Choroid plexus epithelial cell (primary cell): ENCODE measurements at regions not wholly inside any gene's neighbourhood (a gene's known extent, or its start where the extent isn't known, plus 50 kb on each side); places are given as distances from the start of the nearest gene placed in this dataset.

ENCODE experiments used
- DNase-seq: peaks from one replicate; pipeline ENCODE4 v3.0.0-alpha.2; 2010; ENCODE audit warnings: low read depth
- H3K4me3 ChIP-seq: 2 replicates; pipeline ENCODE4 v1.5.1; 2011; ENCODE audit warnings: low read depth, mild to moderate bottlenecking, control low read depth, low read length, moderate library complexity
- TF ChIP-seq, protein P1 (sequence below): conservative IDR thresholded peaks from 2 replicates; pipeline ENCODE4 v1.5.1; 2011; ENCODE audit warnings: low read depth, mild to moderate bottlenecking, control low read depth, inconsistent platforms, low read length, moderate library complexity

DNA sequence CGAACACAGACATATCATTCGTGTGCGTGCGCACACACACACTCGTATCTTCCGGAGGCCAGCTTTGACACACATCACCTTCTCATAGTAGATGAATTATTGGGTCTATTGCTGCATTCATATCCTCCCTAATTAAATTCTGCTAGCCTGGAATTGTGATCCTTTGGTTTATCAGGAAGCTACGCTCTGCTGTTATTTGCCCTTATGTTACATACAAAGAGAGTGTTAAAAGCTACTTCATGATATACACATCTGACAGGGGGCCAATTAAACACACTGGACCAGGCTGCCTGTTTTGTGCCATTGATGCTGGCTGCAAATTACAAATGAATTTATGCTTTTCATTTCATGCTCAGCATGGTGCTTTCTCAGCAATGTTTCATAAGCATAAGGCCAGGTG is 252.0 kb downstream of the RHOU start:
- no peak for DNase-seq

DNA sequence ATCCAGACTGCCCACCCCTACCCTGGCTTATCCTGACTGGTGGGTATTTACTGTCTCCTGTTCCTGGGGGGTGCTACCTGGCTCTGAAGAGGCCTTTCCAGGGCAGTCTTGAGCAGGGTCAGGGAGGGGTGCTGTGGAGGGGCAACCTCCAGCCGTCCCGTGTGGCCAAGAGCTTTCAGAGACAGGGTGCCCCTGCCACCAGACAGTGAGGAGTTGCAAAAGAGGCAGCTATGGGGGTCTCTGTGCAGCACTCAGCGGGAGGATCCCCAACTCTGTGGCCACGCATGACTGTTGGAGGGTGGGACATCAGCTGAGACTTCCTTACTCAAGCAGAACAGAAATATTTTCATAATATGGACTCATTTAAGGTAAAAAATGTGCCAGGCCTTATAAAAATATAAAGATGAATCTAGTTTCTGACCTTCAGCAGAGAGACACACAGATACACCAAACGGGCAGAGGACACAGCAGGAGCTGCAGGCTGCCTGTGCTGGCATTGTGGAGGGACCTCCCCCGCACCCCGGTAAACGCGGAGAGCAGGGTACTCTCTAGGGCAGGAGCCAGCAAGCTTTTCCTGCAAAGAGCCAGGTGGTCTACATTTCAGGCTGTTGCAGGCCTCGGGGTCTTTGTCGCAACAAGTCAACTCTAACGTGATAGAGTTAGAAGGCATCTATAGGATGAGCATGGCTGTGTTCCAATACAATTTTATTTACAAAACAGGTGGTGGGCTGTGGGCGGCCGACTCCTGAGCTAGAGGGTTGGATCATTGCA is 252.6 kb downstream of the RHOU start:
- no peak overlapping the region for H3K4me3 ChIP-seq
- TF ChIP-seq, protein P1, sequence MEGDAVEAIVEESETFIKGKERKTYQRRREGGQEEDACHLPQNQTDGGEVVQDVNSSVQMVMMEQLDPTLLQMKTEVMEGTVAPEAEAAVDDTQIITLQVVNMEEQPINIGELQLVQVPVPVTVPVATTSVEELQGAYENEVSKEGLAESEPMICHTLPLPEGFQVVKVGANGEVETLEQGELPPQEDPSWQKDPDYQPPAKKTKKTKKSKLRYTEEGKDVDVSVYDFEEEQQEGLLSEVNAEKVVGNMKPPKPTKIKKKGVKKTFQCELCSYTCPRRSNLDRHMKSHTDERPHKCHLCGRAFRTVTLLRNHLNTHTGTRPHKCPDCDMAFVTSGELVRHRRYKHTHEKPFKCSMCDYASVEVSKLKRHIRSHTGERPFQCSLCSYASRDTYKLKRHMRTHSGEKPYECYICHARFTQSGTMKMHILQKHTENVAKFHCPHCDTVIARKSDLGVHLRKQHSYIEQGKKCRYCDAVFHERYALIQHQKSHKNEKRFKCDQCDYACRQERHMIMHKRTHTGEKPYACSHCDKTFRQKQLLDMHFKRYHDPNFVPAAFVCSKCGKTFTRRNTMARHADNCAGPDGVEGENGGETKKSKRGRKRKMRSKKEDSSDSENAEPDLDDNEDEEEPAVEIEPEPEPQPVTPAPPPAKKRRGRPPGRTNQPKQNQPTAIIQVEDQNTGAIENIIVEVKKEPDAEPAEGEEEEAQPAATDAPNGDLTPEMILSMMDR = no peak
- DNase-seq = no peak

More for the DNA sequence above, 252.0 kb downstream of the RHOU start:
- H3K4me3 ChIP-seq = no peak overlapping the region
- TF ChIP-seq, protein P1 = no peak

DNA sequence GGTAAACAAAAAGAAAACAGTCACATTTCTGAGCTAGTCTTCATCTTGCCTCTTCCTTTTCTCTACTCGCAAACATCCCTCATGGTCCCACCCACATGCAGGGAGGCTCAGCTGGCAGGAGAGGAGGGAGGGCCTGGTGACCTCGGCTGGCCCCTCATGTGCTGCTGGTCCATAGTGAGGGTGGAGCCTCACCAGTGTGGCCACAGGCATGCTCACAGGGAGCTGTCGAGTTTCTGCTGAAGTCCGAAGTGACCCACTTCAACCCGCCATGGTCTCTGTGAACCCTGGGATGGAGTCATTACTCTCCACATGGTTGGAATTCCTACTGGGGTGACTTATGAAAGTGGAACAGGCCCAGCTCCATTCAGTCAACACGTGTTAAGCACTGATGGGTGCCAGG is 253.4 kb downstream of the RHOU start:
- no peak overlapping the region for H3K4me3 ChIP-seq
- no peak for DNase-seq
- TF ChIP-seq, protein P1 = no peak

DNA sequence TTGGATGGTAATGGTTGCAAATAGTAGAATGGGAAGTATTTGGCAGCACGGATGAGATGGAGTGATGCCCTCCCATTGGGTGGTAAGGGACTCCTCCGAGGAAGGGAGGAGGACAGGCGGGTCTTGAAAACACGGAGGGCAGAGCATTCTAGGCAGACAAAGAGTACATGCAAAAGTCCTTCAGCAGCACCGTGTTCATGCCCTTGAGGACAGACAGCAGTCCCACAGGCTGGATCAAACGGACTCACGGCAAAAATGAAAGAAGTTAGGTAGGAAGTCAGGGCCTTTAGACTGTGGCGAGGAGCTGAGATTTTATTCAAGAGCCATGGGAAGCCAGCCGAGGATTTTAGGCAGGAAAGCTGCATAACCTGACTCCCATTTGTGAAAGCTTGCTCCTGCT is 253.9 kb downstream of the RHOU start:
- TF ChIP-seq, protein P1 = no peak
- no peak overlapping the region for H3K4me3 ChIP-seq
- no peak for DNase-seq

DNA sequence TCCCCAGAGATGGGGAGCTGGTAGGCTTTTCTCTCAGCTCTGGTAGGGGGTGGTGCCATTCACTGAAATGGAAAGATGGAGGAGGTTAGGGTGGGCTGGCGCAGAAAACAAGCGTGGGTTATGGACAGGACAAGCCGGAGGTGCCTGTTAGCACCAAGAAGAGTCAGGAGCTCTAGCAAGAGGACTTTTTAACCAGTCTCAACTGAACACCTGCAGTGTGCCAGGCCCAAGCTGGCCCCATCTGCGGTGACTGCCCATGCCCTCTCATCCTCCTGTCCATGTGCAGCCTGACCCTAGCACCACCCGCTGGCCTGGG is 254.4 kb downstream of the RHOU start:
- TF ChIP-seq, protein P1 = no peak
- no peak overlapping the region for H3K4me3 ChIP-seq
- DNase-seq = no peak

DNA sequence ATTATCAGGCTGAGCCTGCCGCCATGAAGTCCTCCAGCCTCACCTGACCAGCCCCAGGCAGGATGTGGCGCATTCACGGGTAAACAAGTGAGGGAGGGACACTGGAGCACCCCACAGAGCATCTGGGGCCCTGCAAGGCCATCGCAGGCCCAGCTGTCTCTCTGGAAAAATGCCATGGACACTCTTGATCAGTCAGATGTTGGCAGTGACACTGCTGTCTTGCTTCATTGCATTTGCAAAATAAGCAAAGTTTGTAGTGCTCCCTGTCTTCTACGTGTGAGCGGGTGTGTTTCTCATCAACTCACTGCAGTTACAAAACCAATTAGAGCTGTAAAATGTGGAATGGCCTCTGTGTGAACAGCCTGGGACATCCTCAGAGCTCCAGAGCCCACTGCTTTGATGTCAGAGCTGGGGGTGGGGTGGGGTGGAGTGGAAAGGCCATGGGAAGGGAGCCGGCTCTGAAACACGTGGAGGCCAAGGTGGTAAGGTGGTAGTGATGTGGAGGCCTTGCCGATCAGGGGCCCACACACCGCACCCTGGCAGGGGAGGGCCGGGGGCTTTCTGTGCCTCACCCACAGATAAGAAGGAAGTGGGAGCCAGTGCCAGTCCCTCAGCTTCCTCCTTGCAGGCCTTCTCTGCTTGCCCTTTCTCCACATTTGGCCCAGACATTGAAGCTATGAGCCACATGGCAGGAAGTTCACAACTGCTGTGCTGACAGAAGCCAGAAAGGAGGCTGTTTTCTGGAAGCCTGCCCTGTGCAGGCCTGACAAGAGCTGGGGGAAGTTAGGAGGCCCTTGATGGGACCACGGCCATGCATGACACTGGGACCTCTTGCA is 254.9 kb downstream of the RHOU start:
- DNase-seq = peak; percentile 36
- H3K4me3 ChIP-seq = no peak overlapping the region
- TF ChIP-seq, protein P1 = no peak
